Activated CD4-positive, CD25-positive, alpha-beta regulatory T cell treated with anti-CD3 and anti-CD28 coated beads, Interleukin-2, amount 50 U/mL, for 16 hours (primary cell): ENCODE measurements at regions not wholly inside any gene's neighbourhood (a gene's known extent, or its start where the extent isn't known, plus 50 kb on each side); places are given as distances from the start of the nearest gene placed in this dataset.

ENCODE experiments used
- DNase-seq: peaks from one replicate; pipeline ENCODE4 v3.0.0-alpha.2; 2020; ENCODE audit warnings: low read depth, low spot score

DNA sequence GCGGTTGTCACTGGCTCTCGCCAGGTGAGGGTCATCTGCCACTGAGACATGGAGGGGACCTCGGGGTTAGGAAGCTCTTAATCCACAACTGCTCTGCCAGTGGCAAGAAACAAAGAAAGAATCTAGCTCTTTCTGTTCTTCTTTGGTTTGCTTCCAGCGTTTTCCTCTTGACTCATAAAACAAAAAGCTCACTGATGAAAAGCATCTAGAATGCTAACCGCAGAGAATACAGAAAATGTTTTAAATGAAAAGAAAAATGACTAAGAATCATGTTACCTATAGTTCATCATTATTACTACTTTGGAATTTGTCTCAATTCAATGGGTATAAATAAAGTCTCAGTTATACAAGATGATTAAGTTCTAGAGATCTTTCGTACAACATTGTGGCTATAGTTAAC lies 274.8 kb upstream of the TENM3 start:
- no peak for DNase-seq

DNA sequence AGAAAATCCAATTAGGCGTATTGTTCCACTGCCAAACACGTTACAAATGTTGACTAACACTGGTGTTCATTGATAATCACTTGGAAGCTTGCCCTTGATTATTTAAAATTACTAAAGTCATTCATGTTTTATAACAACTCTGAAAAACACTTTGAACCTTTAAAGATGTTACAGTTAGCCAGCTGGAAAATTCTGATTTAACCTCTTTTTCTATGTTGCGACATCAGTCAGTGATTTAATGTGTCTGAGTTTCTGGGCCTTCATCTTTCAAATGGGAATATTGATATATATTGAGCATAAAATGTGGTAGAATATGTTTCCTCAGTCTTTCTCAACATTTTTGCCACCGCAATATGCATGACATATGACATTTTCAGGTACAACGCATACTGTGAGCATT lies 274.1 kb upstream of the TENM3 start:
- DNase-seq: no peak

DNA sequence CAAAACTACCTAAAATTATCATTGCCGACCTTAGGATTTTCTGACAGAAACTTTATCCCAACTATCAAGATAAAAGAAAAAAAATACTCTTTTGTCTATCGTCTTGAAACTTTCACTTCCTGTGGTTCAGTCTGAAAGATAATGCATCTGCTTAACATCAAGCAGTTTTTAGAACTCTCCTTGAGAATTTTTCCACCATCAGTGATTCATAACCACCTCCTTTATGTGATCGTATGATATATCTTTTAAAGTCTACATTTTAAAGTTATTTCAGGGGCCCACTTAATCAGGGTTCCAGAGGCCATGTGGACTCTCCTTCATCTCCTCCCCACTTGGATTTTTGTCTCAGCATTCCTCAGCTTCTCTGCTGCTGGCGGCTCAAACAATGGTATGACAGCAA lies 272.8 kb upstream of the TENM3 start:
- DNase-seq: no peak

DNA sequence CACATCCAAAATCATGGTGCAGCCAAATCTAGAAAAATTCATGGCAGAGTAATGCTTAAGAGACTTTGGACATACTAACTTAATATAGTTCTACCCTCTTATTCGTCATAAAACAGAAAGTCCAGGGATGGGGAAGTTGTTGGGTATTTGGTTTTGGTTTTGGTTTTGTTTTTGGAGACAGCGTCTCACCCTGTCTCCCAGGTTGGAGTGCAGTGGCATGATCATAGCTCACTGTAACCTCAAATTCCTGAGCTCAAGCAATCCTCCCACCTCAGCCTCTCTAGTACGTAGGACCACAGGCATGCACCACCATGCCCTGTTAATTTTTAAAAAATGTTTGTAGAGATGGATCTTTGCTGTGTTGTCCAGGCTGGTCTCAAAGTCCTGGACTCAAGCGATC lies 271.8 kb upstream of the TENM3 start:
- DNase-seq: no peak

DNA sequence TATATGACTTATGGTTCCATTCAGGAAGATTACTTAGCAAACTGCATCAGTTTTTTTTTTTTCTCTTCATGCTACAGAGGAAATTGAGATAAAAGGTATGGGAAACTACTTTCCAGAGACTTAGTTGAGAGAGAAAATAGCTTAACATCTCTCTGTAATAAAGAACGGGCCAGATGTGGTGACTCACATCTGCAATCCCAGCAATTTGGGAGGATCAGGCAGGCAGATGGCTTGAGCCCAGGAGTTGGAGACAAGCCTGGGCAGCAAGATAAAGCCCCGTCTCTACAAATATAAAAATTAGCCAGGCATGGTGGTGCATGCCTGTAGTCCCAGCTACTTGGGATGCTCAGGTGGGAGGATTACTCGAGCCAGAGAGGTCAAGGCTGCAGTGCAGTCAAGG lies 271.2 kb upstream of the TENM3 start:
- no peak for DNase-seq

DNA sequence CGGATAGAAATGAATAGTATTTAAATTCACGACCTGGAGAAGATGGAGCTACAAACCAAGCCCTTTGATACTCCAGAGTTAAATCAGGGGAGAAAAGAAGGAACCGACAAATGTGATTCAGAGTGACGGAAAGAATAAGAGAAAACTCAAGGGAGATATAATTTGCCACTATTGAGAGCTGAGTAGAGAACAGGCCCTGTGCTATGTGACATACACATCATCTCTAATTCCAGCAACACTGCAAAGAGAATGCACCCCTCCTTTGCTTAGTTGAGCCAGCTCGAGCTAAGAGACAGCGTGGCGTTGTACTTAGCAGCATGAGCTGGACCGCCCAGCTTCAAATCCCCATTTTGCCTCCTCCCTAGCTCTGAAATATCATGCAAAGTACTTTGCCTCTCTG lies 266.4 kb upstream of the TENM3 start:
- no peak for DNase-seq

DNA sequence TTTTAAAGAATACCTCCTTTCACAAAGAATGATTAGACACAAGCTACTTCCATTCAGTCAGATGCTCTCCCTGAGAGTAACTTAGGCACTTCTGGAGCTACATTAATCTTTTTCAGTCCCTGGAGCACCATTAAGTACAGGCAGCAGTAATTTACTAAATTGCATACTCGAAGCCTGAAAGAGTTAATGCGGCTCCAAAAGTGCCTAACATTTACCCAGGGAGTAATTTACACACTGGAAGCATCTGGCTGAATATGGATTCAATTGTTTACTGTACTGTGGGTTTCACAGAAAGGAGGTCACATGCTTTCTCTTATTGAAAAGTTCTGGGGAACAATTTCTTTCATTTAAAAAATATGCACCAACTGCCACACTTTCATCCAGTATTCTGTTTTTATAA lies 260.8 kb upstream of the TENM3 start:
- no peak for DNase-seq

DNA sequence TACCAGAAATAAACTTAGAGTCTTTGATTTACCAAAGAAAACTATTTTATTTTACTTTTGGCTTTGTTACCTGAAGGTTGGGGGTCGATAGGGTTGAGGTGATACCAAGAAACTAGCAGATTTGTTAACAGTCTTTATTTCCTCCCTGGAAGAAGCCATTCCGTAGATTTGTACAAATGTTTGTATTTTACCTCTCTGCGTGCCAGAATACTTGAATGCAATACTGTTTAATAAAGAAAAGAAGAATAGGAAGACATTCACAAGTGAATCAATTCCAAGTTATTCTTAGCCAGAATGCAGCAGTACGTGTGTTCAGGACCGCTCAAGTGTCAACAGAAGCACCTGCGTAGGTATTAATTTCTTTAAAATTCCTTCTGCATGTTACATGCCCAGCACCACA lies 260.3 kb upstream of the TENM3 start:
- DNase-seq: no peak

DNA sequence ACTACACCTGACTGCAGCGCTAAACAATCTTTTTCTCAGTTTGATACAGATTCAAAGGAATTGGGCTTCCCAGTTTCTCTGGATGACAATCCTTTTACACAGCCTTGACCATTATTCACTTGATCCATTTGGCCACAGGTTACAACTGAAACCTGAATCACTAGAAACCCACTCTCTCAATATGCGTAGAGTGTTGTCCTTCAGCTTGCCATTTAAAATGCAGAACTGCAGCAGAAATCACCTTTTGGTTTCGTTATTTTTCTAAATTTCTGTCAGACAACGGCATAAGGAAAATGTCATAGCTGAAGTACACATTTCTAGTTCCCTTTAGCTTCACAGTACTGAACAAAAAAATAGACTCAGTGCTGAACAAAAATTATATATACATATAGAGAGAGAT lies 255.8 kb upstream of the TENM3 start:
- no peak for DNase-seq

DNA sequence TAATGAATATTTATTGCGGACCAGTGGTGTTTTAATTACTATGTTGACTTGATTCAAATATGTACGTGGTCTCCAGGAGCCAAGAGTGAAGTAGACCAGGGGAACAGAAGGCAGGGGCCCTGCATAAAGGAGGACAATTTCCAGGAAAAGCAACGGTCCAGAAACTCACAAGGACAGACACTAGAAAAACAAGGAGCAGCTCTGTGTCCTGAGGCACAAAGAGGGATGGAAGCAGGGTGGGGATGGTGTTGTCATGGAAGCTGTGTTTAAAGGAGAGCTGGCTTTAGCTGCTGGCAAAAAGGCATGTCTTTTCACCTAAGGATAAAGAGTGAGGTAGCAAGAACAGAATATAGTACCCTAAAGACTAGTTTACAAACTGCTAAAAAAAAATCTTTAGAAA lies 254.1 kb upstream of the TENM3 start:
- no peak for DNase-seq

DNA sequence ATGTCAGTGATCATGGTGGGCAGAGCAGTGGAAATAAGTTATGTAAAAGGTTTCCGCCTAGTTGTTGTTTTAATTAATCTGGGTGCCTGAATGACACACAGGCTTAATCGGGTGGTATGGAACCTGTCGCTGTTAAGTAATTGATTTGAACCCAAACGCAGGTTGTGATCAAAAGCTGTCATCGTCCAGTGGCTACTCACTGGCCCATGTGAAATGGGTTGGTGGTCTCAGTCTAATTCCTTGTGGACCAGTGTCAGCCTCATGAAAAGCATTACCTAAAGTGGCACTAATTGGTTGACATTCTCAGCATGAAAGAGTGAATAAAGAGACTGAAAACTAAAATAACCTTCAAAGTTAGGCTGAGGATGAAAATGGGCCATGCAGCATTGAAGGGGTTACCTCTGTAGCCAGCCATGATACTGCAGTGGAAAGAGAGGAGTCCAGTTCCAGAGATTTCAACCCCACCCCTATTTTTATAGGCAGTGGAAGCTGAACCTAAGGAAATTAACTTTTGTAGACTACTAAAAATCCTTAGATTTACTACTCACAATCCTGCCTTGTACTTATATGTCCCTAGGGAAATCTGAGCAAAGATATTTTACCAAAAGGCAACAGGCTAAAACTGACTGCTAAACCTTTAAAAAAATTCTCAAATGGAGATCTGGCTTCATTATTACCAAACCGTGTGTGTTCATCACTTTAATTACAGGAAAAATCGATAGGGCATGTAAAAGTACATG lies 251.7 kb upstream of the TENM3 start:
- no peak for DNase-seq

DNA sequence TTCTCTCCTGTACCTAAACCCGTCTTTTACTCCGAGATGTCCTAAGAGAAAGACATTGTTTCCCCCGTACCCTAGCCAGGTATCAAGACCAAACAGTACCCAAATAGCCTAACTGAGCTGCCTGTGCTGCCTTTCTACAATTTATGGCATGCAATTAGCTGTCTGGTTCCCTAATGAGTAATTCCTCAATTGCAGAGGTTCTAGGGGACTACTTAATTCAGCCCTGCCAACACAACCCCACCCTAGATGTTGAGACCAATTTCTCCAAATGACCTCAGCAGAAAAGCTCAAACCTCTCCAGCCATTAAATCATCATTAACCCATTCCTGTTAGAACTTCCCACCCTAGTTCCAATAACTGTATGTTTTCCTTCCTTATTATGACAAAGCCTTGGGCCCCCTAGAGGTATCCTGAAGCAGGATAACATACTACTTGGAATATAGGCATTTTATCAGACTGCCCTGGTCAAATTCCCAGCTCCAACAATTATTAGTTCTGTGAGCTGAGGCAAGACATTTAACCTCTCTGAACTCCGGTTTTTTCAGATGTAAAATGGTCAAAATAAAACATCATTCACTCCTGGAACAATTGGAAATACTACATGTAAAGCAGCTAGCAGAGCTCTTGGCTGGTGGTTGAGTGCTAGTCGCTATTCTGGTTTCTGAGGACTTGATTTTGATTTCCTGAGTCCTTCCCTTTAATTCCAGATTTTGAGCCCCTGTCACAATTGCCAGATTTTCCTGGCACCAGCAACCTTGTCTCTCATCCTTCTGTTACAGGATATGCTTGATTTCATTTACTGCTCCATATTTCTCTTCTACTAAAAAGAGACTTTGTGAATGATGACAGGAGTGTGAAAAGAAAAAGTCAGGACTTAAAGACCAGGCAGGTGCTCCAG lies 244.6 kb upstream of the TENM3 start:
- no peak for DNase-seq

DNA sequence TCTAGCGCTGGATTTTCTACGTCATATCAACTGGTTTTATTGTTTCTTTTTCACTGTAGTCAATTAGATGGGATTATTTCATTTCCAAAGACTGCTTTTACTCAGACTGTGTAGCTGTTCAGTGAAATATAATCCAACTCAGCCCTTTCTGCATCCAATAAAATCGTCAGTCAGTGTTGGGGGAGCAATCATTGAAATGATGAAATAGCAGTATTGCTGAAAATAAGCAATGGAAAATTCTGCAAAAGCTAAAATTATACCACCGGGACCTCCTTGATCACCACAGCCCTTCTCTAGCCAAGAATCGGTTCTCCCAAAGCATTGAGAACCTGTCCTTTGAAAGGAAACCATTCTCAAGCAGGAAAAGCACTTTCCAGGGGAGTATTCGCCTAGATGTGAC lies 243.1 kb upstream of the TENM3 start:
- no peak for DNase-seq

DNA sequence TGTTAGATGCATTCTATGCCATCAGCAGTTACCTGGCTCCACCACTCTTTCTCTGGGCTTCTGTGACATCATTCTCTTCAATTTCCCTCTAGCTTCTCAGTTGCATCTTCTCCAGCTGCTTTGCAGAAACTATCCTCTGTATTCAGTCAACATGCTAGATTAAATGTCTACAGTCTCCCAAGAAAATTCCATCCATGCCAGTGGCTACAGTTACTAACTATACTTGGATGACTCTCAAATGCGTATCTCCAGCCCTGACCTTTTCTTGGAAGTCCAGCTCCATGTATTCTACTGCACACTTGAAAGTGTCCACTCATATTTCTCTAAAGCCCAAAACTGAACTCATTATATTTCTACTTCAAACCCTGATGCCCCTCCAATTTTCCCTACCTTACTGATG lies 232.3 kb upstream of the TENM3 start:
- DNase-seq: no peak

DNA sequence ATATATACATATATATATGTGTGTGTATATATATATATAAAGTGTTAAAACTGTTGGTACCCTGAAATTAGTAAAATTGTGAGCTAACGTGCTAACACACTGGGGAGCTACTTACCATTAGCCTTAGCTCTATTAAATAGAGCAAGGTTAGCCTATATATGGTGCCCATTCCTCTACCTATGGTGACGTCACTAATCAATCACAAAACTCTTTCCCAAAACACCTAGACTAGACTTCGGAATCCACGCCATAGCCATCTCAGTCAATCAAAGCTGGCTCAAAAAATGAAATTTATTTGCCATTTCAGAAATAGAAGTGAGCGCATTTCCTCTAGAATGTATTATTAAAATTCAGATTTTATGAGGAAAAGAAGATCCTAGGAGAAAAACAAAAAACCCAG lies 229.0 kb upstream of the TENM3 start:
- DNase-seq: no peak

DNA sequence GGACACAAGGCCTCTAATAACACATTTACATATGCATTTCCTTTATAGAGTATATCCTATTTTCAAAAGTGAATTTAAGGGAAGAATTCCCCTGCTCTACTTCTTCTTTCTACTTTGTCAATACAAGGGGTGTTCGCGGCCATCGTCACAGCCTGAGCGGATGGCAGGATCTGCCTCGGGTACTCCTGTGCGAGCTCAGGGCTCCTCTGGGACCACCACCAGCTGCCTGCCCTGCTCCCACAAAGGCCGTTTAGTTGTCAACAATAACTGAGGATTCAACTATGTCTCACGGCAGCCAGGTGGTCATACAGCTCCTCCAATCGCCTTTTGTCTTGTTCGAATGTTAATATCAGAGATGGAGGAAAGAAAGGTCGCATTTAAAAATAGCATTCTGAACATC lies 228.2 kb upstream of the TENM3 start:
- DNase-seq: no peak

DNA sequence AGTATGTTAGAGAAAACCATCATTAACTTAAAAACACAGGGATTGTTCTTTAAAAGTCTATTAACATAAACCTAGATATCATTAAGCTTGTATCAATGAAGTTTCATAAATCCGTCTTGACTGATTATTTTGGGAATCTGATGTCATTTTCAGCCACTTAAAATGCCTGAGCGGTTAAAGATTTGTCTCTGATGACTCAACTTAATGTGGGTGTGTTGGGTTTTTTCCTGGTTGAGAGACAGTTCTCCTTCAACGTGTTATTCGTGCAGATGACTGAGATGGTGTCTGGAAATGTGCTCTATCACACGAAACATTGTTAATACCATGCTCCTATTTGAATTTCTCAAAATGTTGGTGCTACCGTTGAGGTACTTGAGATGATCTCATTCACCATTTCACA lies 227.3 kb upstream of the TENM3 start:
- DNase-seq: no peak

DNA sequence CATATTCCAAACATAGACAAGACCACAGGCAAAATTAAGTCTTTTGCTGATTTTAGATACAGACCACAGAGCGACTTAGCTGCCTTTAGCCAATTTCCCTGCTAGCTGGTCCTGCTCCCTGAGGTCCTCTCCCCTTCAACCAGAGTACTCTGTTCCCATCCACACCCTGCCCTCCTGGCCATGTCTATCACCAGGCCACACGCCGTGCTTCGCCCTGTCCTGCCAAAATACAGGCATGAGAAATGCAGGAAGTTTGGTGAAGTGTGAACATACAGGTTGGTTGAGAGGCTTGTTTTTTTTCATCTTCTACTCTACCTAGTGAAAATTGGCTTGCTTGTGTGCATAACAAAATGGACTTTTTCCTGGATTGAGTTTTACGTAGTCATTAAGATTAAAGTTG lies 226.2 kb upstream of the TENM3 start:
- no peak for DNase-seq

DNA sequence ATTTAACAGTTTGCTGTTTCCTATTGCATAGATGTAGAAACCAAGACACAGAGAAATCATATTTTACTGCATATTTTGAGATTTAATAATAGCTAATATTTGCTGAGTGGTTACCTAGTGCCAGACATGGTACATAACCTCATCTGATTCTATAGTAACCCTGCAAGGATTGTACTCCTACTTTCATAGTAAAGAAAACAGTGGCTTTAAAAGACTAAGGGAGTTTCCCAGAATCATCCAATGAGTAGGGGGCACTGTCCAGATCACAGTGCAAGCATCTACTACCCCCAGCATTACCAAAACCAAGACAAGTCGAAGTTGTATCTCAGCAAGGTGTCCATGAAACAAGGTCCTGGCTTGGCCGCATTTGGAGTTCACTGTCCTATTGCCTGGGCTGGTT lies 224.5 kb upstream of the TENM3 start:
- DNase-seq: no peak

DNA sequence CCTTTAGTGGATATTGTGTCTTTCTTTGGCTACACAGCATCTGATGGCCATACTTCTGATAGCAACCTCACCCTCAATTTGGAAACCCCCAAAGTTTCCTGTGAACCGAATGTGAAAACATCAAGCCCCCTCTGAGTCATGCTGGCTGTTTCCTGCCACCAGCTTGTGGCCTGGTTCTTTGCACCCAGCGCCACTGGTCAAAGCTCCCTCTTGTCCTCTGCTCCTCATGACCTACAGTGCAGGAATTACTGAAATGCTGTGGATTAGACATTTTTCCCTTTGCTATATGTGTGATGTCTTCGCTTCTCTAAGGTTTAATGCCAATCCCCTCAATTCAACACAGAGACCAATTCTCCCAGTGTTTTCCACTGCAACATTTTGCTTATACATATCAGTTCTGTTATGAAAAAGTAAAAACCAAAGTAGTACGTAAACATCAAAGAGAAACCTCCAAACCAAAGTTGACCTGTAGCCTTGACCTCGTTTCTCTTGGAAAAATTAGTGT lies 224.0 kb upstream of the TENM3 start:
- no peak for DNase-seq

DNA sequence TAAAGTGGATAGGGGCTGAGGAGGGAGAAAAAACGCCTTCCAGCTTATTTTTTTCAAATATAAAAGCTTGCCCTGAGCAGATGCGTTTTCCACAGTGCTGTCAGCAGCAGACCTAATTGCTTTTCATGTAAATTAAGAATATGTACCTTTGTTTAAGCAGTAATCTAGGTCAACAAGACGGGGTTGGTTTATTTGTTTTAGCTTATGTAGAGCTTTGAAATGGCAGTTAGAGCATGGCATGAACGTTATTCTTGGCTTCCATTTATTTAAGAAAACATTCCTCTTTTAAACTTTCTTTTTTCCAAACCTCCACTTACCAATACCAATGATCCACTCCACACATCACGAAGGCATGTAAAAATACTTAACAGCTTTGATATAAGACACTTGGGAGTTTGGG lies 220.3 kb upstream of the TENM3 start:
- DNase-seq: no peak

DNA sequence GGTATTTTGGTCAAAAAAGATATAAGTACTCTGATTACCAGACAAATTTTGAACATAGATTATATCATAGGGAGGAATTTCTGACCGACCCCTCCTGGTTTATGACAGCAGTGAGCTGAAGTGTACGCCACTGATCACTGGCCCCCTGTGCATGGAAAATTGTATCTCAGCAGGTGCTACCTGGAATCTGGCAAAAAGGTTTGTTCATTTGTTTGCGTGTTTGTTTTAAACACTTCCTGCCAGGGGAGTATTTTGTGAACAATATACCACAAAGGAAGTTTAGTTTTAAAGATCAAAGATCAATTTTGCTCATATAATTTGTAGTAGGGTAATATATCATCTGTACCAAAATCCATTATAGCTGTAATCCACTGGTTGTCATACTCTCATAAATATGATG lies 219.7 kb upstream of the TENM3 start:
- no peak for DNase-seq

DNA sequence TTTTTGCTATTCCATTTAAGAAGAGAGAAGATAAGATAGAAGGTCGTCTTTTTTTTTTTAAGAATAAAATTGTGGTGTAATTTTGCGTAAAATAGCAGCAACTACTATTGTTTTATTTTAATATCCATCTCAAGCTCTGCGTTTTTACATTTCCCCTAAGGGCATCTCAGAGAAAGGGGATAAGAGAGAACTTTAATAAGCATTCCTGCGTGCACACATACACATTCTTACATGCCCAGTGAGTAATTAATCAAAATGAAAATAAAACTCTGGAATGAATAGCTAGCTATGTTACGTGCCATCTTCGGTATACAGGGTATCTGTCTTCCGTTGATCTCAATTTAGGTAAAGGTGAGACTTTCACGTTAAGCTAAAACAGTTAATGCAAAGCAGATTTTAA lies 200.3 kb upstream of the TENM3 start:
- DNase-seq: no peak
